ENCODE measurements at regions not wholly inside any gene's neighbourhood (a gene's known extent, or its start where the extent isn't known, plus 50 kb on each side); places are given as distances from the start of the nearest gene placed in this dataset.

- Histone ChIP-seq H3K4me2 (no peak overlapping the region), H3K27me3 (ENCODE audit: insufficient read depth) (no peaks in the 10 kb centered on the region), H3K4me3 (no peak overlapping the region), H3K27ac (ENCODE audit: low read depth) (no peak overlapping the region), H2AFZ (no peak overlapping the region), H3K9me2 (ENCODE audit: insufficient read depth) (peaks cover 18% of the 10 kb centered on the region), H4K20me1 (replicated peaks; ENCODE audit: insufficient read depth) (no peaks in the 10 kb centered on the region), H3K4me1 (ENCODE audit: insufficient read depth) (peaks cover 12% of the 10 kb centered on the region; the same call in 1 of the 2 replicates), H3F3A (replicated peaks; ENCODE audit: low read depth) (no peaks in the 10 kb centered on the region), H3K79me2 (replicated peaks; ENCODE audit: insufficient read depth) (no peaks in the 10 kb centered on the region), H3K36me3 (ENCODE audit: insufficient read depth) (no peaks in the 10 kb centered on the region)
- H3K4me1 Mint-ChIP-seq: peaks cover 9% of the 10 kb centered on the region
- H3K27me3 Mint-ChIP-seq (ENCODE audit: insufficient read depth, low read depth, poor library complexity): no peaks in the 10 kb centered on the region
- DNase-seq (ENCODE audit: low spot score) (no peak), ATAC-seq (no peak)
- no peaks in the 10 kb centered on the region for H3K36me3 Mint-ChIP-seq (ENCODE audit: low read depth)
- no peak overlapping the region for H3K27ac Mint-ChIP-seq
- H3K9me3 Mint-ChIP-seq: no peaks in the 10 kb centered on the region
- no peak overlapping the region for H3K4me3 Mint-ChIP-seq
- no peak for TF ChIP-seq EZH2phosphoT487 (IDR thresholded peaks at IDR 0.05; ENCODE audit: unreplicated experiment)
- TF ChIP-seq, protein P1, sequence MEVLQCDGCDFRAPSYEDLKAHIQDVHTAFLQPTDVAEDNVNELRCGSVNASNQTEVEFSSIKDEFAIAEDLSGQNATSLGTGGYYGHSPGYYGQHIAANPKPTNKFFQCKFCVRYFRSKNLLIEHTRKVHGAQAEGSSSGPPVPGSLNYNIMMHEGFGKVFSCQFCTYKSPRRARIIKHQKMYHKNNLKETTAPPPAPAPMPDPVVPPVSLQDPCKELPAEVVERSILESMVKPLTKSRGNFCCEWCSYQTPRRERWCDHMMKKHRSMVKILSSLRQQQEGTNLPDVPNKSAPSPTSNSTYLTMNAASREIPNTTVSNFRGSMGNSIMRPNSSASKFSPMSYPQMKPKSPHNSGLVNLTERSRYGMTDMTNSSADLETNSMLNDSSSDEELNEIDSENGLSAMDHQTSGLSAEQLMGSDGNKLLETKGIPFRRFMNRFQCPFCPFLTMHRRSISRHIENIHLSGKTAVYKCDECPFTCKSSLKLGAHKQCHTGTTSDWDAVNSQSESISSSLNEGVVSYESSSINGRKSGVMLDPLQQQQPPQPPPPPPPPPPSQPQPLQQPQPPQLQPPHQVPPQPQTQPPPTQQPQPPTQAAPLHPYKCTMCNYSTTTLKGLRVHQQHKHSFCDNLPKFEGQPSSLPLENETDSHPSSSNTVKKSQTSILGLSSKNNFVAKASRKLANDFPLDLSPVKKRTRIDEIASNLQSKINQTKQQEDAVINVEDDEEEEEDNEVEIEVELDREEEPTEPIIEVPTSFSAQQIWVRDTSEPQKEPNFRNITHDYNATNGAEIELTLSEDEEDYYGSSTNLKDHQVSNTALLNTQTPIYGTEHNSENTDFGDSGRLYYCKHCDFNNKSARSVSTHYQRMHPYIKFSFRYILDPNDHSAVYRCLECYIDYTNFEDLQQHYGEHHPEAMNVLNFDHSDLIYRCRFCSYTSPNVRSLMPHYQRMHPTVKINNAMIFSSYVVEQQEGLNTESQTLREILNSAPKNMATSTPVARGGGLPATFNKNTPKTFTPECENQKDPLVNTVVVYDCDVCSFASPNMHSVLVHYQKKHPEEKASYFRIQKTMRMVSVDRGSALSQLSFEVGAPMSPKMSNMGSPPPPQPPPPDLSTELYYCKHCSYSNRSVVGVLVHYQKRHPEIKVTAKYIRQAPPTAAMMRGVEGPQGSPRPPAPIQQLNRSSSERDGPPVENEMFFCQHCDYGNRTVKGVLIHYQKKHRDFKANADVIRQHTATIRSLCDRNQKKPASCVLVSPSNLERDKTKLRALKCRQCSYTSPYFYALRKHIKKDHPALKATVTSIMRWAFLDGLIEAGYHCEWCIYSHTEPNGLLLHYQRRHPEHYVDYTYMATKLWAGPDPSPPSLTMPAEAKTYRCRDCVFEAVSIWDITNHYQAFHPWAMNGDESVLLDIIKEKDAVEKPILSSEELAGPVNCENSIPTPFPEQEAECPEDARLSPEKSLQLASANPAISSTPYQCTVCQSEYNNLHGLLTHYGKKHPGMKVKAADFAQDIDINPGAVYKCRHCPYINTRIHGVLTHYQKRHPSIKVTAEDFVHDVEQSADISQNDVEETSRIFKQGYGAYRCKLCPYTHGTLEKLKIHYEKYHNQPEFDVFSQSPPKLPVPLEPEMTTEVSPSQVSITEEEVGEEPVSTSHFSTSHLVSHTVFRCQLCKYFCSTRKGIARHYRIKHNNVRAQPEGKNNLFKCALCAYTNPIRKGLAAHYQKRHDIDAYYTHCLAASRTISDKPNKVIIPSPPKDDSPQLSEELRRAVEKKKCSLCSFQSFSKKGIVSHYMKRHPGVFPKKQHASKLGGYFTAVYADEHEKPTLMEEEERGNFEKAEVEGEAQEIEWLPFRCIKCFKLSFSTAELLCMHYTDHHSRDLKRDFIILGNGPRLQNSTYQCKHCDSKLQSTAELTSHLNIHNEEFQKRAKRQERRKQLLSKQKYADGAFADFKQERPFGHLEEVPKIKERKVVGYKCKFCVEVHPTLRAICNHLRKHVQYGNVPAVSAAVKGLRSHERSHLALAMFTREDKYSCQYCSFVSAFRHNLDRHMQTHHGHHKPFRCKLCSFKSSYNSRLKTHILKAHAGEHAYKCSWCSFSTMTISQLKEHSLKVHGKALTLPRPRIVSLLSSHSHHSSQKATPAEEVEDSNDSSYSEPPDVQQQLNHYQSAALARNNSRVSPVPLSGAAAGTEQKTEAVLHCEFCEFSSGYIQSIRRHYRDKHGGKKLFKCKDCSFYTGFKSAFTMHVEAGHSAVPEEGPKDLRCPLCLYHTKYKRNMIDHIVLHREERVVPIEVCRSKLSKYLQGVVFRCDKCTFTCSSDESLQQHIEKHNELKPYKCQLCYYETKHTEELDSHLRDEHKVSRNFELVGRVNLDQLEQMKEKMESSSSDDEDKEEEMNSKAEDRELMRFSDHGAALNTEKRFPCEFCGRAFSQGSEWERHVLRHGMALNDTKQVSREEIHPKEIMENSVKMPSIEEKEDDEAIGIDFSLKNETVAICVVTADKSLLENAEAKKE (CRISPR knock-in tag; IDR thresholded peaks at IDR 0.05): no peak
- no peak for TF ChIP-seq CTCF (conservative IDR thresholded peaks at IDR 0.05; ENCODE audit: low read depth in 2 of 2)
- no peak for TF ChIP-seq STAT1 (IDR thresholded peaks at IDR 0.05; ENCODE audit: unreplicated experiment)
- TF ChIP-seq EZH2 (IDR thresholded peaks at IDR 0.05; ENCODE audit: low read depth, unreplicated experiment): no peak
- no peak for TF ChIP-seq CREB1 (CRISPR knock-in tag; IDR thresholded peaks at IDR 0.05; ENCODE audit: low read depth)
- TF ChIP-seq POLR2AphosphoS5 (IDR thresholded peaks at IDR 0.05; ENCODE audit: low read depth): no peak
- TF ChIP-seq REST (IDR thresholded peaks at IDR 0.05; ENCODE audit: unreplicated experiment): no peak
- no peak for TF ChIP-seq ETS1 (IDR thresholded peaks at IDR 0.05)
- no peak for TF ChIP-seq ZNF331 (CRISPR knock-in tag; IDR thresholded peaks at IDR 0.05; ENCODE audit: low read depth)
- no peak for TF ChIP-seq NANOG (IDR thresholded peaks at IDR 0.05; ENCODE audit: borderline replicate concordance)
- TF ChIP-seq JUNB (IDR thresholded peaks at IDR 0.05; ENCODE audit: unreplicated experiment): no peak
- no peak for TF ChIP-seq ZNF114 (CRISPR knock-in tag; IDR thresholded peaks at IDR 0.05)
These were observed 407.6 kb downstream of the DNAH5 start for GRCh38 chr5:13536933-13537332.

Data from GM23338 (cell line).